ENCODE measurements at regions not wholly inside any gene's neighbourhood (a gene's known extent, or its start where the extent isn't known, plus 50 kb on each side); places are given as distances from the start of the nearest gene placed in this dataset.
A peak's percentile ranks its signal among the peaks of the same experiment; 100 is the strongest.

DNA sequence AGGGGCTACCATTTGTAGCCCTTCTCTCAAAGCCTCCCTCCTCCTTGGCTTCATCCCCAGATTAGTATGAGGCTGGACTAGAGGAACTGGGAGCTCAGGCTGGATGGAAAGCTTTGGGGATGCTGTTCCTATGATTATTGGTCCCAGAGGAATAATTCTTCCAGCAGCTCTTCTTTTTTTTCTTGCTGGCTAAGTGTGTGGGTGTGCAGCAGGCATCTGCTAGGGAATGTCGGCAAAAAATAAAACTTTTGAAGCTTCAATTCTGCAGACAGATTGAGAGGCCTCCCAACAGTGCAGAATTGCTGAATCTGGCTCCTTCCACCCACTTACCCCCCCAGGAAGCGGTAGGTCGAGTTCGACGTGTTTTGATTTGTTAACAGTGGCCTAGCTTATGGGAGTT lies 138.5 kb upstream of the ANKRD28 start:
- no peak overlapping the region for H4K91ac ChIP-seq (ENCODE audit: insufficient read depth, low read depth, low read length)
- no peak overlapping the region for H3K9ac ChIP-seq (ENCODE audit: low read depth, low read length)
- WGBS, 2 experiments (ENCODE audit: extremely low coverage in 2 of 2, insufficient read length in 1 of 2), result no CpG with 5 or more reads among the region's 5 CpGs
- peak; percentile 9 for DNase-seq
- intact Hi-C loops (cut with micrococcal nuclease), result no loop called here
- no peak overlapping the region for H3K27ac ChIP-seq (ENCODE audit: insufficient read depth, low read length)
- H2BK15ac ChIP-seq (ENCODE audit: low read depth, low read length), result no peak overlapping the region
- H4K5ac ChIP-seq (ENCODE audit: low read depth, low read length), result no peak overlapping the region
- H3K9me1 ChIP-seq (ENCODE audit: insufficient read depth, low read length), result no peaks in the 10 kb centered on the region
- H3K14ac ChIP-seq (replicated peaks; ENCODE audit: low read depth, low read length), result no peak overlapping the region
- no peak overlapping the region for H3K4me3 ChIP-seq (ENCODE audit: insufficient read depth, low read depth, low read length)
- ATAC-seq (ENCODE audit: low read depth), result no peak; the same call in 1 of the 2 replicates
- no peak overlapping the region for H3K23ac ChIP-seq (ENCODE audit: low read depth, low read length)
- no peak overlapping the region for H3K4ac ChIP-seq (ENCODE audit: low read depth, low read length)
- peak overlapping the region; percentile 10 for H2AFZ ChIP-seq (replicated peaks; ENCODE audit: low read length, poor library complexity)
- H2AK9ac ChIP-seq (replicated peaks; ENCODE audit: low read depth, low read length, poor library complexity), result no peak overlapping the region
- peaks cover 2% of the 10 kb centered on the region; the same call in 1 of the 2 replicates for H3K9me3 ChIP-seq (ENCODE audit: control insufficient read depth, insufficient read depth, low read length)
- no peak overlapping the region for H2BK5ac ChIP-seq (ENCODE audit: low read depth, low read length, poor library complexity, severe bottlenecking)
- dilution Hi-C loops (cut with HindIII; ENCODE audit: low sequenced_read_pairs, unreplicated experiment), result no loop called here
- BruUV-seq (replicated peaks), result no TSS peak
- no peak overlapping the region for H3K18ac ChIP-seq (ENCODE audit: low read depth, low read length)
- in situ Hi-C loops (cut with MboI; ENCODE audit: low sequenced_read_pairs), result no loop called here
- H4K20me1 ChIP-seq (ENCODE audit: insufficient read depth, low read length), result no peaks in the 10 kb centered on the region
- no peaks in the 10 kb centered on the region for H3K27me3 ChIP-seq (ENCODE audit: control insufficient read depth, insufficient read depth, low read length)
- POLR2A ChIA-PET (ENCODE audit: unreplicated experiment), result no interaction called here
- no peak overlapping the region for H2BK20ac ChIP-seq (ENCODE audit: low read depth, low read length)
- H2AK5ac ChIP-seq (ENCODE audit: low read depth, low read length), result no peak overlapping the region
- no peak overlapping the region for H3K56ac ChIP-seq (ENCODE audit: extremely low read depth, insufficient read depth, low read length)
- no peaks in the 10 kb centered on the region for H3K36me3 ChIP-seq (ENCODE audit: control insufficient read depth, insufficient read depth, low read length)
- CTCF ChIA-PET, result interaction anchor here (0.9 kb wide), 1 partner anchor 46 kb away, joined by 3 read pairs; no protein-coding TSS in a partner anchor
- peaks cover 9% of the 10 kb centered on the region; the same call in 1 of the 2 replicates for H3K4me1 ChIP-seq (ENCODE audit: control insufficient read depth, insufficient read depth, low read length)
- H2BK120ac ChIP-seq (ENCODE audit: low read depth, low read length), result no peak overlapping the region
- no peak overlapping the region for H3K4me2 ChIP-seq (ENCODE audit: low read depth, low read length)
- H3K79me1 ChIP-seq (ENCODE audit: low read depth in 1 of 2, low read length in 2 of 2), result no peaks in the 10 kb centered on the region
- H4K8ac ChIP-seq (ENCODE audit: low read depth in 2 of 2, low read length in 2 of 2), result no peak overlapping the region
- TF ChIP-seq CEBPB (IDR thresholded peaks at IDR 0.05; ENCODE audit: low read depth, low read length) (no peak), POLR2A (IDR thresholded peaks at IDR 0.05; ENCODE audit: low read depth, low read length) (no peak), RFX5 (IDR thresholded peaks at IDR 0.05; ENCODE audit: low read depth, low read length) (no peak), RAD21 (IDR thresholded peaks at IDR 0.05; ENCODE audit: low read length) (no peak), RCOR1 (IDR thresholded peaks at IDR 0.05; ENCODE audit: insufficient replicate concordance, low read length) (no peak), SMC3 (IDR thresholded peaks at IDR 0.05; ENCODE audit: low read depth, low read length) (no peak), CHD1 (IDR thresholded peaks at IDR 0.05; ENCODE audit: low read depth, low read length) (no peak), MAZ (IDR thresholded peaks at IDR 0.05; ENCODE audit: borderline replicate concordance, low read depth, low read length) (no peak), NFE2L2 (IDR thresholded peaks at IDR 0.05; ENCODE audit: low read depth, low read length) (no peak), MXI1 (IDR thresholded peaks at IDR 0.05; ENCODE audit: borderline replicate concordance, low read depth, low read length) (no peak)
- TF ChIP-seq, protein P1, sequence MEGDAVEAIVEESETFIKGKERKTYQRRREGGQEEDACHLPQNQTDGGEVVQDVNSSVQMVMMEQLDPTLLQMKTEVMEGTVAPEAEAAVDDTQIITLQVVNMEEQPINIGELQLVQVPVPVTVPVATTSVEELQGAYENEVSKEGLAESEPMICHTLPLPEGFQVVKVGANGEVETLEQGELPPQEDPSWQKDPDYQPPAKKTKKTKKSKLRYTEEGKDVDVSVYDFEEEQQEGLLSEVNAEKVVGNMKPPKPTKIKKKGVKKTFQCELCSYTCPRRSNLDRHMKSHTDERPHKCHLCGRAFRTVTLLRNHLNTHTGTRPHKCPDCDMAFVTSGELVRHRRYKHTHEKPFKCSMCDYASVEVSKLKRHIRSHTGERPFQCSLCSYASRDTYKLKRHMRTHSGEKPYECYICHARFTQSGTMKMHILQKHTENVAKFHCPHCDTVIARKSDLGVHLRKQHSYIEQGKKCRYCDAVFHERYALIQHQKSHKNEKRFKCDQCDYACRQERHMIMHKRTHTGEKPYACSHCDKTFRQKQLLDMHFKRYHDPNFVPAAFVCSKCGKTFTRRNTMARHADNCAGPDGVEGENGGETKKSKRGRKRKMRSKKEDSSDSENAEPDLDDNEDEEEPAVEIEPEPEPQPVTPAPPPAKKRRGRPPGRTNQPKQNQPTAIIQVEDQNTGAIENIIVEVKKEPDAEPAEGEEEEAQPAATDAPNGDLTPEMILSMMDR (conservative IDR thresholded peaks at IDR 0.05; ENCODE audit: low read depth, low read length), result no peak
- TF ChIP-seq, protein P2, sequence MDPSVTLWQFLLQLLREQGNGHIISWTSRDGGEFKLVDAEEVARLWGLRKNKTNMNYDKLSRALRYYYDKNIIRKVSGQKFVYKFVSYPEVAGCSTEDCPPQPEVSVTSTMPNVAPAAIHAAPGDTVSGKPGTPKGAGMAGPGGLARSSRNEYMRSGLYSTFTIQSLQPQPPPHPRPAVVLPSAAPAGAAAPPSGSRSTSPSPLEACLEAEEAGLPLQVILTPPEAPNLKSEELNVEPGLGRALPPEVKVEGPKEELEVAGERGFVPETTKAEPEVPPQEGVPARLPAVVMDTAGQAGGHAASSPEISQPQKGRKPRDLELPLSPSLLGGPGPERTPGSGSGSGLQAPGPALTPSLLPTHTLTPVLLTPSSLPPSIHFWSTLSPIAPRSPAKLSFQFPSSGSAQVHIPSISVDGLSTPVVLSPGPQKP (IDR thresholded peaks at IDR 0.05; ENCODE audit: borderline replicate concordance, low read depth, low read length), result no peak

All from IMR-90 (cell line).